Stimulated activated memory B cell treated with anti-CD40 and anti-IgM and Interleukin-4, amounts not matched to agents 10 μg/mL and 1 μg/mL and 100 μg/mL, for 72 hours (primary cell): ENCODE measurements at regions not wholly inside any gene's neighbourhood (a gene's known extent, or its start where the extent isn't known, plus 50 kb on each side); places are given as distances from the start of the nearest gene placed in this dataset.

Experiments
- ATAC-seq: fragments of 150-1000 bp; cut with Tn5 transposase; 2 replicates; pipeline ENCODE4 v1.10.0; 2021
- H3K27ac Mint-ChIP-seq: one replicate; pipeline ENCODE4 v1.8.0; 2022; ENCODE audit warnings: mild to moderate bottlenecking, mixed read lengths
- H3K27me3 Mint-ChIP-seq: one replicate; pipeline ENCODE4 v1.8.0; 2022; ENCODE audit warnings: mixed read lengths
- H3K36me3 Mint-ChIP-seq: one replicate; pipeline ENCODE4 v1.8.0; 2022; ENCODE audit warnings: mixed read lengths
- H3K4me1 Mint-ChIP-seq: one replicate; pipeline ENCODE4 v1.8.0; 2022; ENCODE audit warnings: mixed read lengths
- H3K4me3 Mint-ChIP-seq: one replicate; pipeline ENCODE4 v1.8.0; 2022; ENCODE audit warnings: mild to moderate bottlenecking, moderate library complexity, mixed read lengths
- H3K9me3 Mint-ChIP-seq: one replicate; pipeline ENCODE4 v1.8.0; 2022; ENCODE audit warnings: mixed read lengths

DNA sequence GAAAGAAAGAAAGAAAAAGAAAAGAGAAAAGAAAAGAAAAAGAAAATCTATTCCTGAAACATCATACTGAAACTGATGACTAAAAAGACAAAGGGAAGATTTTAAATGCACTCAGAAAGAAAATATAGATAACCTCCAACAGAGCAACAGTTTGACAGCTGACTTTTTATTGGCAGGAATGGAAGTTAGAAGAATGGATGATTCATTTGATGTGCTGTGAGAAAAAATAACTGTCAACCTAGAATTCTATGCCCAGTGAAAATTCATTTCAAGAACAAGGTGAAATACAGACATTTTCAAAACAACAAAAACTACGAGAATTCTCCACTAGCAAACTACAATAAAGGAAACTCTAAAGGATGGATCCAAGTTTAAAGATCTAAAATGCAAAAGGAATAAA, 50.5 kb upstream of the HSPA12A start:
- Mint-ChIP-seq H3K36me3 (no peaks in the 10 kb centered on the region), H3K27me3 (peaks cover 56% of the 10 kb centered on the region), H3K27ac (no peak overlapping the region), H3K4me1 (peaks cover 11% of the 10 kb centered on the region), H3K9me3 (no peaks in the 10 kb centered on the region), H3K4me3 (no peak overlapping the region)
- no peak for ATAC-seq

DNA sequence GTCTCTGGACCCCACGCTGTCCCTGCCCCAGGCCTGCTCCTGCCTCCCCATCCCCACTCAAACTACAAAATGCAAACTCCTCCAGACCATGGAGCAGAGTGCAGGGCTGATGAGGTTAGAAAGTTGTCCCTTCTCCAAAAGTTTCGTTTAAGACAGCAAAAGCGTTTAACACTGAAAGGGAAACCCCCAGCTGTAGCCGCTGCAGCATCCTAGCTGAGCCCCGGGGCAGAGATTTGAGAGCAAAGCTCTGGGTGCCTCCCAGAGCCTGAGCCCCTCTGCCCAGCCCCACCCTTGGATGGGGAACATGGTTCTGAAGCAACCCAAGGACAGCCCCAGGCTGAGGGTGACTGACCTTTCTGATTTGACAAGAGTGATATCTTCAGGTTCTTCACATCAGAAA, 52.8 kb upstream of the ENO4 start:
- peaks cover 42% of the 10 kb centered on the region for H3K27me3 Mint-ChIP-seq
- H3K4me3 Mint-ChIP-seq, result no peak overlapping the region
- H3K9me3 Mint-ChIP-seq, result no peaks in the 10 kb centered on the region
- ATAC-seq, result no peak
- no peak overlapping the region for H3K27ac Mint-ChIP-seq
- no peaks in the 10 kb centered on the region for H3K36me3 Mint-ChIP-seq
- H3K4me1 Mint-ChIP-seq, result peaks cover 6% of the 10 kb centered on the region

DNA sequence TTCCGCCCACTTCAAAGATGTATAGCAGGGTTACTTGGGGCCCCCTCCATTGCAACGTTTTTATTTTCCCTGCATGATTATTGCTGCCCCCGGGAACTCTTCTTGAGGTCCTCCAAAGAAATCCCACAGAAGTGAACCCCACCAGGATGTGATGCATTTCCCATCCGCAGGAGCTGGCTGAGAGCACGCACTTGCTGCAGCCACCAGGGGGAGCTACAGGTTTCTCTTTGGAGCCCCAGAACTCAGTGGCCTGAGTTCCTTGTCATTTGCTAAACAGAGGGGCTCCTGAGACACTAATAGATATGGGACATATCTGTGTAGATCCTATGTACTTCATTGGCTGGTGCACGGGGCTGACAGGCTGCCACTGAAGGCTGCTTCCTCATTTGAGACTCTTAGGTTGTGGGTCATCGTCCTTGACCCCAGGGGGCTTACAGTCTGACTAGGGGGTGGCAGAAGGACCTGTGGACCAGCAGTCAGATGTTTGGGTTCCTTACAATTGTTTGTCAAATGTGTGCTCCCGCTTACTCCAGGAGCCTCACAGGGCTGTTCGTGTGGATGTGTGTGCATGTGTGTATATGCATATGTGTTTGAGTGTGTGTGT, 52.3 kb upstream of the ENO4 start:
- Mint-ChIP-seq H3K4me3 (no peak overlapping the region), H3K4me1 (peaks cover 6% of the 10 kb centered on the region), H3K9me3 (no peaks in the 10 kb centered on the region), H3K27ac (no peak overlapping the region), H3K36me3 (no peaks in the 10 kb centered on the region), H3K27me3 (peaks cover 38% of the 10 kb centered on the region)
- ATAC-seq, result peak; percentile 71

DNA sequence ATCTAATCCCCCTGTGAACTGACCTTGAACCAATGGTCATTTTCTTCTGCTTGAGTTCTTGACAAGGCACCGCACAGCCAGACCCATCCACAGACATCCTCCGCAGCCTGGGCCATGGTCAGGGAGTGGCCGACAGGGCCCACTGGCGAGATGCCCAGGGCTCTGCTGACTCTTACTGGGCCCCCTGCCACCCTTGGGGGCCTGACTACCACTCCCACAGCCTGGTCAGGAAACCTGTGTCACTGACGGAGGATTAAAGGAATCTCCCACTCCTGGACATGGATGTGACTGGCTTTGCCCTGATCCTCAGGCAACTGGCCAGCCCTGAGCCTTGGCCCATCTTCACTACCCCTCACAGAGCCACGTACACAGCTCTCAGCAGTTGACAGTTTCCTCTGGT, 50.4 kb upstream of the ENO4 start:
- Mint-ChIP-seq H3K4me3 (no peak overlapping the region), H3K36me3 (no peaks in the 10 kb centered on the region), H3K9me3 (no peaks in the 10 kb centered on the region), H3K27me3 (peaks cover 19% of the 10 kb centered on the region), H3K4me1 (peaks cover 6% of the 10 kb centered on the region), H3K27ac (no peak overlapping the region)
- ATAC-seq, result no peak
